Testis (tissue), 2 donors: ENCODE measurements at regions not wholly inside any gene's neighbourhood (a gene's known extent, or its start where the extent isn't known, plus 50 kb on each side); places are given as distances from the start of the nearest gene placed in this dataset.

Source experiments
- POLR2A ChIP-seq: fragments of 450-650 bp; IDR thresholded peaks from one replicate; pipeline ENCODE4 v1.6.1; 2017; ENCODE audit warnings: antibody characterized with exemption, mild to moderate bottlenecking, moderate library complexity
- TF ChIP-seq, protein P1 (sequence below), 3 experiments: fragments of 450-650 bp in 2 of 3; fragments of 200-600 bp in 1 of 3; sonication (generic) in 1 of 3; IDR thresholded peaks; one replicate each; pipeline ENCODE4 v1.5.1; 2016 to 2019; ENCODE audit warnings: antibody characterized with exemption in 3 of 3, mild to moderate bottlenecking in 2 of 3, moderate library complexity in 1 of 3

- no peak for TF ChIP-seq POLR2A
- TF ChIP-seq, protein P1, sequence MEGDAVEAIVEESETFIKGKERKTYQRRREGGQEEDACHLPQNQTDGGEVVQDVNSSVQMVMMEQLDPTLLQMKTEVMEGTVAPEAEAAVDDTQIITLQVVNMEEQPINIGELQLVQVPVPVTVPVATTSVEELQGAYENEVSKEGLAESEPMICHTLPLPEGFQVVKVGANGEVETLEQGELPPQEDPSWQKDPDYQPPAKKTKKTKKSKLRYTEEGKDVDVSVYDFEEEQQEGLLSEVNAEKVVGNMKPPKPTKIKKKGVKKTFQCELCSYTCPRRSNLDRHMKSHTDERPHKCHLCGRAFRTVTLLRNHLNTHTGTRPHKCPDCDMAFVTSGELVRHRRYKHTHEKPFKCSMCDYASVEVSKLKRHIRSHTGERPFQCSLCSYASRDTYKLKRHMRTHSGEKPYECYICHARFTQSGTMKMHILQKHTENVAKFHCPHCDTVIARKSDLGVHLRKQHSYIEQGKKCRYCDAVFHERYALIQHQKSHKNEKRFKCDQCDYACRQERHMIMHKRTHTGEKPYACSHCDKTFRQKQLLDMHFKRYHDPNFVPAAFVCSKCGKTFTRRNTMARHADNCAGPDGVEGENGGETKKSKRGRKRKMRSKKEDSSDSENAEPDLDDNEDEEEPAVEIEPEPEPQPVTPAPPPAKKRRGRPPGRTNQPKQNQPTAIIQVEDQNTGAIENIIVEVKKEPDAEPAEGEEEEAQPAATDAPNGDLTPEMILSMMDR (IDR thresholded peaks at IDR 0.05) = no peak
Measured at GRCh38 chr16:76669288-76669687, 392.1 kb downstream of the CNTNAP4 start.
